T-helper 17 cell (primary cell): ENCODE measurements at regions not wholly inside any gene's neighbourhood (a gene's known extent, or its start where the extent isn't known, plus 50 kb on each side); places are given as distances from the start of the nearest gene placed in this dataset.

Experiments
- ATAC-seq: fragments of 150-1000 bp; cut with Tn5 transposase; 2 replicates; pipeline ENCODE4 v1.10.0; 2021; ENCODE audit warnings: mild to moderate bottlenecking, moderate library complexity
- DNase-seq, 3 donors: peaks; one replicate each; pipeline versions ENCODE4 v3.0.0 to v3.0.0-alpha.2; 2020 to 2021
- H3K9me3 ChIP-seq: one replicate; pipeline ENCODE4 v1.7.0; 2013; ENCODE audit warnings: low read length, mild to moderate bottlenecking; ENCODE audit not compliant: control insufficient read depth, poor library complexity, severe bottlenecking
- H3K27ac Mint-ChIP-seq: one replicate; pipeline ENCODE4 v1.8.0; 2022; ENCODE audit warnings: mild to moderate bottlenecking, moderate library complexity, mixed read lengths
- H3K27me3 Mint-ChIP-seq: one replicate; pipeline ENCODE4 v1.8.0; 2022; ENCODE audit warnings: mixed read lengths
- H3K36me3 Mint-ChIP-seq: one replicate; pipeline ENCODE4 v1.8.0; 2022; ENCODE audit warnings: low read depth, mixed read lengths
- H3K4me1 Mint-ChIP-seq: one replicate; pipeline ENCODE4 v1.8.0; 2022; ENCODE audit warnings: mild to moderate bottlenecking, mixed read lengths
- H3K4me3 Mint-ChIP-seq: one replicate; pipeline ENCODE4 v1.8.0; 2022; ENCODE audit warnings: mild to moderate bottlenecking, moderate library complexity, mixed read lengths

DNA sequence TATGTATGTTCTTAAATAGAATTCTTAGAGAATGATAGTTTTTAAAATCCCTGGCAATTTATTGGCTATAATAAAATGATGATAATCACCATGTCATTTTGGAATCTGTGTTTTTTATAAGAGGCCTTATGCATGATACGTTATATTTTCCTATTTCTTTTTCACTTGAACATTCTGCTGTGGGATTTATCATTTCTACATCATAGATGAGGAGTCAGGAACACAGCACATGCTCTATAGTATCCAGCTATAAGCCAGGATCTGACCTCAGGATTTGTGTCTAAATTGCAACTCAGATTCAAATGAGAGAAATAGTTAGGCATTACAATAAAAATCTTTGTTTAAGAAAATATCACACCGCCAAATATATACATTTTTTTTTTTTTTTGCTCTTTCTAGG lies 928.0 kb downstream of the EFNB2 start:
- H3K4me3 Mint-ChIP-seq = no peak overlapping the region
- no peaks in the 10 kb centered on the region for H3K9me3 ChIP-seq
- no peaks in the 10 kb centered on the region for H3K4me1 Mint-ChIP-seq
- DNase-seq = no peak
- no peak for ATAC-seq
- no peak overlapping the region for H3K27ac Mint-ChIP-seq
- no peaks in the 10 kb centered on the region for H3K27me3 Mint-ChIP-seq
- no peaks in the 10 kb centered on the region for H3K36me3 Mint-ChIP-seq

- Mint-ChIP-seq H3K27me3 (no peaks in the 10 kb centered on the region), H3K36me3 (no peaks in the 10 kb centered on the region), H3K4me1 (no peaks in the 10 kb centered on the region), H3K27ac (no peak overlapping the region), H3K4me3 (no peak overlapping the region)
- ATAC-seq (no peak), DNase-seq (no peak)
- no peaks in the 10 kb centered on the region for H3K9me3 ChIP-seq
Observed at GRCh38 chr13:105607016-105607415, 928.4 kb downstream of the EFNB2 start.

- DNase-seq (no peak), ATAC-seq (no peak)
- Mint-ChIP-seq H3K4me3 (no peak overlapping the region), H3K27me3 (no peaks in the 10 kb centered on the region), H3K4me1 (no peaks in the 10 kb centered on the region), H3K36me3 (no peaks in the 10 kb centered on the region), H3K27ac (no peak overlapping the region)
- no peaks in the 10 kb centered on the region for H3K9me3 ChIP-seq
Observed at GRCh38 chr13:105602956-105603670, 932.3 kb downstream of the EFNB2 start.

DNA sequence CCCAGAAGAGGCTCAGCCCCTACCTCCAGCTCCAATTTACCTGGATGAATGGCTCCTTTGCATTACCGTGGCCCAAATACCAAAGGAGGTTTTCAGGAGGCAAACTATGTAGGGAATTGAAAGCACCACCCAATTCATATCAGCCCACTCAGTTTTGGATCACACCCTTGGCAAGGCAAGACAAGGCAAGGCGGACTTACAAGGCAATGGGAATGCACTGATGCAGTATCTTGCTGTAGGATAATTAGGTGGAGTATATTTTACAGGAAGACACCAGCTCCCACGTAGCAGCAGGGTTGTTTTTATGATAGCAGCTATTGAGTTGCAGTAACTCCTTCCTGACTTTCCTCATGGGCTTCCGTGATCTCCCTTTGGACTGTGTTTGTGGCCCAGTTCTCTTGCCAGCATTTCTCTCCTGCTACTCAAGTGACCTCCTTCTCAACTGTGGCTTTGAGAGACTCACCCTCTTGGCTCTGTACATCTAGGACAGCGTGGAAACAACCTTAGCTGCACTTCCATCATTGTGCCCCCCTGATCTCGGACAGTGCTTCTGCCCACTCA lies 935.9 kb downstream of the EFNB2 start:
- no peak overlapping the region for H3K27ac Mint-ChIP-seq
- no peaks in the 10 kb centered on the region for H3K9me3 ChIP-seq
- no peaks in the 10 kb centered on the region for H3K4me1 Mint-ChIP-seq

GRCh38 chr13:105598529-105598928 lies 936.9 kb downstream of the EFNB2 start:
- H3K4me3 Mint-ChIP-seq = no peak overlapping the region
- no peaks in the 10 kb centered on the region for H3K36me3 Mint-ChIP-seq
- no peak for DNase-seq
- no peaks in the 10 kb centered on the region for H3K9me3 ChIP-seq
- no peak for ATAC-seq
- no peaks in the 10 kb centered on the region for H3K27me3 Mint-ChIP-seq
- no peaks in the 10 kb centered on the region for H3K4me1 Mint-ChIP-seq
- H3K27ac Mint-ChIP-seq = no peak overlapping the region

More for the DNA sequence above, 935.9 kb downstream of the EFNB2 start:
- H3K27me3 Mint-ChIP-seq = no peaks in the 10 kb centered on the region
- no peak for DNase-seq
- H3K4me3 Mint-ChIP-seq = no peak overlapping the region
- no peak for ATAC-seq
- H3K36me3 Mint-ChIP-seq = no peaks in the 10 kb centered on the region

DNA sequence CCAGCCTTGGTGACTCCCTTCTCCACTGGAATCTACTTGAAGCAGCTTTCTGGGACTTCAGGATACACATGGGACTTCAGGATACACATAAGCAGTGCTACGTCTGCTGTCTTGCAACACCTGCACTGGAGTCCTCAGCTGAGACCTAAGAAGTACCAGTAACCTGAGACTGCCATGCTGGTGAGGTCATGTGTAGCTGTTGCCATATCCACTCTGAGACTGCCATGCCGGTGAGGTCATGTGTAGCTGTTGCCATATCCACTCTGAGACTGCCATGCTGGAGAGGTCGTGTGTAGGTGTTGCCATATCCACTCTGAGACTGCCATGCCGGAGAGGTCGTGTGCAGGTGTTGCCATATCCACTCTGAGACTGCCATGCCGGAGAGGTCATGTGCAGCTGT lies 937.9 kb downstream of the EFNB2 start:
- Mint-ChIP-seq H3K27ac (no peak overlapping the region), H3K4me3 (no peak overlapping the region), H3K27me3 (no peaks in the 10 kb centered on the region), H3K36me3 (no peaks in the 10 kb centered on the region), H3K4me1 (no peaks in the 10 kb centered on the region)
- DNase-seq (no peak), ATAC-seq (no peak)
- H3K9me3 ChIP-seq = no peaks in the 10 kb centered on the region

DNA sequence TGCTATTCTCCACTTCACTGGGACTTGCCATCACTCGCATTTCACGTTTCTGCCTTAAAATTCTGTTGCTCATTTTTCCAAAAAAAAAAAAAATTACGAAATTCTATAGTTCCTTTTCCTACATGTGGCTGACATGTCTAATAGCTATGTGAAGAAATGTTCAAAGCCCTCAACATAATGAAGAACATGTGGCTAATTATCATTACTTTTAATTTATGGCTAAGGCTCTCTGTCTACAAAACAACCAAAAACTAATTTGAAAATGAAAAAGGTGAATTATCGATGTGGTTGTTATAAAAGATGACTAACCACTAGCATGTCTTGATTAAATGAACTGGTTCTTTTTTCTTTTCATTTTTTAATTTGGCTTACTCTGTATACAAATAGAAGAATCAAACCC lies 940.0 kb downstream of the EFNB2 start:
- Mint-ChIP-seq H3K4me3 (no peak overlapping the region), H3K36me3 (no peaks in the 10 kb centered on the region), H3K27me3 (no peaks in the 10 kb centered on the region), H3K4me1 (no peaks in the 10 kb centered on the region), H3K27ac (no peak overlapping the region)
- no peaks in the 10 kb centered on the region for H3K9me3 ChIP-seq
- no peak for DNase-seq
- ATAC-seq = no peak

- H3K27ac Mint-ChIP-seq = no peak overlapping the region
Observed at GRCh38 chr13:105591277-105591676, 944.2 kb downstream of the EFNB2 start.

DNA sequence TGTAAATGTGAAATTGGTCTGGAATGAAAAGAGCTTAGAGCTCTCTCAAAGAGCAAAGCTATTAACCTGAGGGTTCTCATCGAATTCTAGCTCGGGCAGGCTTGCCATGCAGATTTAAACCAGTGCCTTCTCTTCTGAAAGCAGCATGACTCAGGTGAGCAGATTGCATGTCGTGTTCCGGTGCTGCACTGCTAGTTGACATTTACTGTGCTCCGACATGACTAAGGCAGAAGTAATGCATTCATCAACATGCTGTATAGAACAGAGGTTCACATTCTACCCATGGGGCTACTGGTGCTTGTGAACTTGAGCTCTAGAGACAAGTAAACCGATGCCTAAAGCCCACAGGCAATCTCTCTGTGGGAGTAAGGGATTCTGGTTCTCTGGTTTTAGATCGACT lies 947.7 kb downstream of the EFNB2 start:
- DNase-seq (no peak), ATAC-seq (no peak)
- Mint-ChIP-seq H3K4me1 (no peaks in the 10 kb centered on the region), H3K27ac (no peak overlapping the region), H3K27me3 (no peaks in the 10 kb centered on the region), H3K4me3 (no peak overlapping the region), H3K36me3 (no peaks in the 10 kb centered on the region)
- H3K9me3 ChIP-seq = no peaks in the 10 kb centered on the region

More at GRCh38 chr13:105591277-105591676, 944.2 kb downstream of the EFNB2 start:
- H3K27me3 Mint-ChIP-seq = no peaks in the 10 kb centered on the region
- H3K4me1 Mint-ChIP-seq = no peaks in the 10 kb centered on the region
- DNase-seq (no peak), ATAC-seq (no peak)
- H3K36me3 Mint-ChIP-seq = no peaks in the 10 kb centered on the region
- H3K4me3 Mint-ChIP-seq = no peak overlapping the region
- no peaks in the 10 kb centered on the region for H3K9me3 ChIP-seq

DNA sequence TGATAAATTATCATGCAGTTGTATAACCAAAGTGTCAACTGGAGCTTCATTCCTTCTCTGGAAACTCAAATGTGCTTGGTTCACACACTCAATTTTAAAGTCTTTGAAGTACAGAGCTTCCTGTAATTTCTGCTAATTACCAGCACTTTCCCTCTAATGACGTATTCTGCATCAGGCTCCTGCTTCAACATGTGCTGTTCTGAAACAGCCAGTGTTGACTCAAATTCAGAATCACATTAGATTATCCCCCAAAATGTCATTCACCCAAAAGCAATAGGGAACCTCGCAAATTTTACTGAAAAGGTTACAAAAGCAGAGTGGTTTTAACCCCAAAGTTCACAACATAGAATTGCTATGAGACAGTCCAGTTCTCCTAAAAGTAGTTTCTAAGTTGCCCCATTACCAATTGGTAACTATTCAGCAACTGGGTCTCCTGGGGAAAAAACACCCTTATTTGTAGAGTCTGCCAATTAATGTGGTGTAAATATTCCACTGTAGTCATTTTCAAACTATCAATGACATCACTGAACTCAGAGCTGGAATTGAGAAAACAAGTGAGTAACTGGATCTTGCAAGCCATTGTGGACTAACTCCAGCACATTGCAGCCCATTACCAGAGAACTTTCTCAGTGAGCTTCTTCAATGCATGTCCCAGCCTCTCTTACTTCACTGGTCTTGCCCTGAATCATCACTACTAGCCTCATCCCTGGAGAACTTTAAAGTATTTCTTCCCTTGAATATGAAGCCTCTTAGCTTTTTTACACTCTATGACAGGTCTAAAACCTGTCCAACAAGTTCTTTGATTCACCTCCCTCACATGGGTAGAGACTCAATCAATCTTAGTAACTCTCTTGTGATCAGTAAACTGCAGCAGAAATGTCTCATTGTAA lies 955.4 kb downstream of the EFNB2 start:
- H3K4me3 Mint-ChIP-seq = no peak overlapping the region
- no peak for ATAC-seq
- no peaks in the 10 kb centered on the region for H3K36me3 Mint-ChIP-seq
- H3K27ac Mint-ChIP-seq = no peak overlapping the region
- no peaks in the 10 kb centered on the region for H3K4me1 Mint-ChIP-seq
- DNase-seq = no peak
- H3K27me3 Mint-ChIP-seq = no peaks in the 10 kb centered on the region
- no peaks in the 10 kb centered on the region for H3K9me3 ChIP-seq

DNA sequence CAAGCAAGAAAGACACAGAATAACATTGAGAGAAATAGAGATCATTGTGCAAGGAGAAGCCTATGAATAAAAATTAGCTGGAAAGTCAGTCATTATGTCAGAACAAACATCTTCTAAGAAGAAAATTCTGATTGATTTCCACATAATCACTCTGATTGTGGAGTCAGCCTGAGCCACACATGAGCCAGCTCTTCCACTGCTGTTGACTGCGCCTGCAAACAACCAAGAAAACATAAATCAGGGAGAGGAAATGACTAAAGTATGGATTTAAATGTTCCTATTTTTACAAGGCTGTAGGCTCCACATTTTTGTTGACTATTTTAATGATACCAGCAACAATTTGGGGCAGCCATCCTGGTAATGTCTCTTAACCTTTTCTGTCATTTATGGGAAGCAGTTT lies 962.3 kb downstream of the EFNB2 start:
- Mint-ChIP-seq H3K36me3 (no peaks in the 10 kb centered on the region), H3K27ac (no peak overlapping the region), H3K4me3 (no peak overlapping the region), H3K4me1 (no peaks in the 10 kb centered on the region), H3K27me3 (no peaks in the 10 kb centered on the region)
- H3K9me3 ChIP-seq = no peaks in the 10 kb centered on the region
- no peak for ATAC-seq
- DNase-seq = no peak

- no peaks in the 10 kb centered on the region for H3K27me3 Mint-ChIP-seq
- no peaks in the 10 kb centered on the region for H3K4me1 Mint-ChIP-seq
- ATAC-seq = no peak
- H3K36me3 Mint-ChIP-seq = no peaks in the 10 kb centered on the region
- H3K9me3 ChIP-seq = no peaks in the 10 kb centered on the region
- no peak overlapping the region for H3K27ac Mint-ChIP-seq
- H3K4me3 Mint-ChIP-seq = no peak overlapping the region
- DNase-seq = no peak
Observed at GRCh38 chr13:105572401-105572800, 963.1 kb downstream of the EFNB2 start.

GRCh38 chr13:105569816-105570215 lies 965.6 kb downstream of the EFNB2 start:
- DNase-seq (no peak), ATAC-seq (no peak)
- H3K4me3 Mint-ChIP-seq = no peak overlapping the region
- no peaks in the 10 kb centered on the region for H3K27me3 Mint-ChIP-seq
- H3K36me3 Mint-ChIP-seq = no peaks in the 10 kb centered on the region
- no peak overlapping the region for H3K27ac Mint-ChIP-seq
- H3K9me3 ChIP-seq = no peaks in the 10 kb centered on the region
- H3K4me1 Mint-ChIP-seq = no peaks in the 10 kb centered on the region
